Transverse colon (tissue), 4 donors: ENCODE measurements at regions not wholly inside any gene's neighbourhood (a gene's known extent, or its start where the extent isn't known, plus 50 kb on each side); places are given as distances from the start of the nearest gene placed in this dataset.

Experiments
- DNase-seq: peaks from one replicate; pipeline ENCODE4 v3.0.0-alpha.2; 2019
- H3K27ac ChIP-seq, 4 donors: fragments of 200-600 bp; sonication (generic); 2 replicates each; pipeline ENCODE4 v1.5.1; 2016 to 2018; ENCODE audit warnings: inconsistent platforms in 4 of 4
- H3K27me3 ChIP-seq: fragments of 200-600 bp; sonication (generic); 2 replicates; pipeline ENCODE4 v1.5.1; 2017; ENCODE audit warnings: inconsistent platforms
- H3K36me3 ChIP-seq, 4 donors: fragments of 200-600 bp; sonication (generic); 2 replicates each; pipeline ENCODE4 v1.5.1; 2017 to 2019; ENCODE audit warnings: inconsistent platforms in 4 of 4
- H3K4me1 ChIP-seq, 4 donors: fragments of 200-600 bp; sonication (generic); 2 replicates each; pipeline ENCODE4 v1.5.1; 2017 to 2020; ENCODE audit warnings: inconsistent platforms in 4 of 4
- H3K4me3 ChIP-seq, 4 donors: fragments of 200-600 bp; sonication (generic); 1 replicate in 1 of 4; 2 replicates in 3 of 4; pipeline versions ENCODE4 v1.5.1 to v1.6.1; 2017 to 2019; ENCODE audit warnings: inconsistent platforms in 4 of 4
- H3K9me3 ChIP-seq, 2 donors: fragments of 200-600 bp; sonication (generic); 2 replicates each; pipeline ENCODE4 v1.5.1; 2017 to 2019; ENCODE audit warnings: inconsistent platforms in 2 of 2
- CTCF ChIP-seq, 5 experiments: fragments of 200-600 bp in 3 of 5; fragments of 450-650 bp in 2 of 5; sonication (generic) in 3 of 5; IDR thresholded peaks; 1 replicate in 2 of 5; 2 replicates in 3 of 5; pipeline ENCODE4 v1.5.1; 2016 to 2017; ENCODE audit warnings: antibody characterized with exemption in 5 of 5, inconsistent platforms in 3 of 5, mild to moderate bottlenecking in 2 of 5, moderate library complexity in 1 of 5
- EP300 ChIP-seq: sonication (generic); formaldehyde crosslinking; IDR thresholded peaks from one replicate; pipeline ENCODE4 v1.6.1; 2017; ENCODE audit warnings: antibody characterized with exemption, low read depth
- POLR2A ChIP-seq: fragments of 450-650 bp; IDR thresholded peaks from one replicate; pipeline ENCODE4 v1.6.1; 2016; ENCODE audit warnings: antibody characterized with exemption, mild to moderate bottlenecking, moderate library complexity
- POLR2AphosphoS5 ChIP-seq, 3 donors: sonication (generic); formaldehyde crosslinking; IDR thresholded peaks; one replicate each; pipeline ENCODE4 v1.6.1; 2016; ENCODE audit warnings: antibody characterized with exemption in 3 of 3
- WGBS, 2 donors: methylation state at CpG; one replicate each; pipeline ENCODE4 v1.1.5; 2018; ENCODE audit warnings: low coverage in 1 of 2; 5-methylcytosine and 5-hydroxymethylcytosine counted together
- in situ Hi-C, 4 donors: fragments of 200-750 bp; cut with MboI; loops; one replicate each; pipeline versions ENCODE4 v1.15.0 to v1.15.1; 2017; ENCODE audit warnings: low sequenced_read_pairs in 3 of 4, low pct_ligation_motif_present in 1 of 4, low pct_unique_long_range_greater_than_20kb in 1 of 4
- intact Hi-C: fragments of 100-400 bp; cut with DNase I; formaldehyde crosslinking; loops from one replicate; pipeline ENCODE4 v1.15.1; 2023; ENCODE audit warnings: low total_unique reads

- TF ChIP-seq POLR2AphosphoS5 (IDR thresholded peaks at IDR 0.05) (no peak), POLR2A (no peak), CTCF (IDR thresholded peaks at IDR 0.05) (no peak), EP300 (no peak)
- DNase-seq: no peak
- Histone ChIP-seq H3K36me3 (no peaks in the 10 kb centered on the region), H3K4me3 (no peak overlapping the region), H3K4me1 (no peaks in the 10 kb centered on the region), H3K27me3 (no peaks in the 10 kb centered on the region), H3K27ac (no peak overlapping the region), H3K9me3 (no peaks in the 10 kb centered on the region)
- intact Hi-C loops (no loop called here), in situ Hi-C loops (no loop called here)
- 86% methylated on average over 4 of the region's 4 CpGs for WGBS, 2 donors
Measured at GRCh38 chr7:16193631-16194030, 227.7 kb downstream of the CRPPA start.

DNA sequence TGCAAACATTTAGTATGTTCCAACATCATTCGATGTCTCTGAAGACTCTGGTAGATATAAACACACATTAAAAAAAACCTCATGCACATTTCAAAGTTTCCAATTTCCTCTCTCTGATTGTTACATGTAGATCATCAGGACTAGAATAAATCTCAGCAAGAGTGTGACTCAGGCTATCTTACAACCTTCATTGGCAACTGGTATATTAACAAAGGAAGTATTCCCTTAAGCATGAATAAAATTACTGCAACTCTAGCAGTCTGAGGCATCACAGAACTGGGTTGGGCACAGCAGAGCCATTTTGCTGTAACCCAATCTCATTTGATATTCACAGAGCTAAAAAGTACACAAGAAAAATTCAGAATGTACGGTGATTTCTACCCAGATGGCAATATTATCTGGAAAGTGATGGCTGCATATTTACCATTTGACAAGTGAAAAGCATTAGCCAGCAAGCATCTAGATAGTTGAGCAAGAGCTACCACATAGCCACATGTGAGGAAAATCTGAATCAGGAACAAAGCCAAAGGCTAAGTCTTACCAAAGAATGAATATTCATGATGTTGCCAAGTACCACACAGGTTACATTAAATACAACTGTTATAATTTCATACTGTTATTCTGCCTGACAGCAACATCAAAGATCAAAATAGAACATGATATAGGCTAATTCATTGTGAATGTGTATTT is 232.2 kb downstream of the CRPPA start:
- H3K27me3 ChIP-seq: no peaks in the 10 kb centered on the region
- H3K4me3 ChIP-seq: no peak overlapping the region
- H3K27ac ChIP-seq: no peak overlapping the region
- WGBS, 2 donors: 78 to 91% methylated on average over 2 of the region's 2 CpGs
- in situ Hi-C loops (no loop called here), intact Hi-C loops (no loop called here)
- DNase-seq: no peak
- no peaks in the 10 kb centered on the region for H3K36me3 ChIP-seq
- no peaks in the 10 kb centered on the region for H3K4me1 ChIP-seq
- H3K9me3 ChIP-seq: no peaks in the 10 kb centered on the region
- TF ChIP-seq POLR2A: no peak
- no peak for TF ChIP-seq EP300
- no peak for TF ChIP-seq POLR2AphosphoS5 (IDR thresholded peaks at IDR 0.05)
- no peak for TF ChIP-seq CTCF (IDR thresholded peaks at IDR 0.05)

- WGBS, 2 donors: 89 to 90% methylated on average over 1 of the region's 1 CpG
- H3K9me3 ChIP-seq: no peaks in the 10 kb centered on the region
- no peak overlapping the region for H3K4me3 ChIP-seq
- intact Hi-C loops: no loop called here
- no peaks in the 10 kb centered on the region for H3K27me3 ChIP-seq
- in situ Hi-C loops: no loop called here
- DNase-seq: no peak
- H3K4me1 ChIP-seq: no peaks in the 10 kb centered on the region
- H3K36me3 ChIP-seq: no peaks in the 10 kb centered on the region
- no peak overlapping the region for H3K27ac ChIP-seq
- no peak for TF ChIP-seq EP300
- no peak for TF ChIP-seq POLR2A
- no peak for TF ChIP-seq POLR2AphosphoS5 (IDR thresholded peaks at IDR 0.05)
- no peak for TF ChIP-seq CTCF (IDR thresholded peaks at IDR 0.05)
Measured at GRCh38 chr7:16187131-16187530, 234.2 kb downstream of the CRPPA start.

DNA sequence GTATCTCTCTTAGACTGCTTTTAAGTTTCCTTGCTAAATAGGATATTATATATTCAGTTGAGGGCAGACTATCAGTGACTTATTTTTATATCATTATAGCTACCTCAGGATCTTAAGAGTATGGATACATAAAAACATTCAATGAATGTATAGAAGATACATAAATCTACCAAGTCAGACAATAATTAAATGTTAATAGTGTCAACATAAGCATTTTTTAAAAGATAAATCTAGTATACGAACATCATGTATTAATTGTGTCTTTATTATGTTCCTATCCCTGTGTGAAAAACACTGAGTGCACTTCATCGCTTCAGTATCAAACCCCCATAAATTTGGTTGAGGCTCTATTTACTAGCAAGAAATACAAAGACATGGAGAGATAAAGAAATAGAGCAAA is 242.8 kb downstream of the CRPPA start:
- 82 to 90% methylated on average over 2 of the region's 2 CpGs for WGBS, 2 donors

More for the DNA sequence above, 242.8 kb downstream of the CRPPA start:
- H3K27me3 ChIP-seq: no peaks in the 10 kb centered on the region
- no peak overlapping the region for H3K4me3 ChIP-seq
- in situ Hi-C loops: no loop called here
- TF ChIP-seq POLR2AphosphoS5 (IDR thresholded peaks at IDR 0.05) (no peak), EP300 (no peak), CTCF (IDR thresholded peaks at IDR 0.05) (no peak), POLR2A (no peak)
- no peak overlapping the region for H3K27ac ChIP-seq
- H3K4me1 ChIP-seq: no peaks in the 10 kb centered on the region
- intact Hi-C loops: no loop called here
- no peak for DNase-seq
- no peaks in the 10 kb centered on the region for H3K9me3 ChIP-seq
- H3K36me3 ChIP-seq: peaks cover 0 to 2% (median 0%) of the 10 kb centered on the region in 4 donors
